Mesenteric fat pad (tissue), 1 donor: ENCODE measurements at regions not wholly inside any gene's neighbourhood (a gene's known extent, or its start where the extent isn't known, plus 50 kb on each side); places are given as distances from the start of the nearest gene placed in this dataset.

ENCODE experiments used
- DNase-seq: peaks from one replicate; pipeline ENCODE4 v3.0.0-alpha.2; 2020; ENCODE audit warnings: low spot score
- donor health status: DM: yes; HTN: yes; CAD: no.

- no peak for DNase-seq
These were observed 396.3 kb downstream of the IRS1 start for GRCh38 chr2:226403369-226403768.

GRCh38 chr2:226399006-226399405 lies 400.6 kb downstream of the IRS1 start:
- no peak for DNase-seq

- DNase-seq: no peak
These were observed 401.0 kb downstream of the IRS1 start for GRCh38 chr2:226398580-226398979.

GRCh38 chr2:226396541-226396940 lies 403.1 kb downstream of the IRS1 start:
- DNase-seq: no peak

- DNase-seq: no peak
These were observed 412.1 kb downstream of the IRS1 start for GRCh38 chr2:226387499-226387942.

- DNase-seq: no peak
These were observed 416.2 kb downstream of the IRS1 start for GRCh38 chr2:226383461-226383860.

GRCh38 chr2:226380679-226381078 lies 418.9 kb downstream of the IRS1 start:
- DNase-seq: no peak

GRCh38 chr2:226378753-226379705 lies 420.6 kb downstream of the IRS1 start:
- DNase-seq: no peak

- no peak for DNase-seq
These were observed 423.0 kb downstream of the IRS1 start for GRCh38 chr2:226376516-226377180.

- no peak for DNase-seq
These were observed 432.7 kb downstream of the IRS1 start for GRCh38 chr2:226366920-226367319.

- no peak for DNase-seq
These were observed 435.4 kb downstream of the IRS1 start for GRCh38 chr2:226364217-226364616.

- DNase-seq: no peak
These were observed 436.6 kb downstream of the IRS1 start for GRCh38 chr2:226362980-226363379.

GRCh38 chr2:226360658-226361057 lies 439.0 kb downstream of the IRS1 start:
- no peak for DNase-seq

GRCh38 chr2:226358688-226359087 lies 440.9 kb downstream of the IRS1 start:
- DNase-seq: no peak

- no peak for DNase-seq
These were observed 441.8 kb downstream of the IRS1 start for GRCh38 chr2:226357816-226358215.

- DNase-seq: no peak
These were observed 444.0 kb downstream of the IRS1 start for GRCh38 chr2:226355600-226355999.

- DNase-seq: no peak
These were observed 445.2 kb downstream of the IRS1 start for GRCh38 chr2:226354434-226354833.

GRCh38 chr2:226352941-226353560 lies 446.6 kb downstream of the IRS1 start:
- no peak for DNase-seq

- DNase-seq: no peak
These were observed 447.9 kb downstream of the IRS1 start for GRCh38 chr2:226351711-226352110.

- DNase-seq: no peak
These were observed 460.0 kb downstream of the IRS1 start for GRCh38 chr2:226339616-226340015.

GRCh38 chr2:226338825-226339224 lies 460.8 kb downstream of the IRS1 start:
- DNase-seq: no peak
